Suprapubic skin (tissue), 4 donors: ENCODE measurements at regions not wholly inside any gene's neighbourhood (a gene's known extent, or its start where the extent isn't known, plus 50 kb on each side); places are given as distances from the start of the nearest gene placed in this dataset.

Source experiments
- DNase-seq, 2 donors: peaks; one replicate each; pipeline ENCODE4 v3.0.0-alpha.2; 2019; ENCODE audit warnings: low spot score in 2 of 2
- H3K27ac ChIP-seq: fragments of 200-600 bp; sonication (generic); one replicate; pipeline ENCODE4 v1.5.1; 2019
- H3K27me3 ChIP-seq: fragments of 200-600 bp; sonication (generic); one replicate; pipeline ENCODE4 v1.5.1; 2019
- H3K36me3 ChIP-seq: fragments of 200-600 bp; sonication (generic); one replicate; pipeline ENCODE4 v1.5.1; 2019
- H3K4me1 ChIP-seq: fragments of 200-600 bp; sonication (generic); one replicate; pipeline ENCODE4 v1.5.1; 2019
- H3K4me3 ChIP-seq: fragments of 200-600 bp; sonication (generic); one replicate; pipeline ENCODE4 v1.5.1; 2019; ENCODE audit warnings: mild to moderate bottlenecking
- H3K9me3 ChIP-seq: fragments of 200-600 bp; sonication (generic); one replicate; pipeline ENCODE4 v1.5.1; 2019
- CTCF ChIP-seq, 2 donors: fragments of 200-600 bp in 1 of 2; fragments of 450-650 bp in 1 of 2; sonication (generic) in 1 of 2; IDR thresholded peaks; one replicate each; pipeline ENCODE4 v1.5.1; 2016 to 2019; ENCODE audit warnings: antibody characterized with exemption in 2 of 2, mild to moderate bottlenecking in 1 of 2, moderate library complexity in 1 of 2
- EP300 ChIP-seq: sonication (generic); formaldehyde crosslinking; IDR thresholded peaks from one replicate; pipeline ENCODE4 v1.6.1; 2017; ENCODE audit warnings: antibody characterized with exemption
- POLR2A ChIP-seq, 2 donors: fragments of 450-650 bp; IDR thresholded peaks; one replicate each; pipeline ENCODE4 v1.6.1; 2017; ENCODE audit warnings: antibody characterized with exemption in 2 of 2, mild to moderate bottlenecking in 2 of 2, moderate library complexity in 2 of 2
- POLR2AphosphoS5 ChIP-seq, 3 donors: sonication (generic); formaldehyde crosslinking; IDR thresholded peaks; one replicate each; pipeline ENCODE4 v1.6.1; 2017; ENCODE audit warnings: antibody characterized with exemption in 3 of 3
- WGBS: methylation state at CpG from one replicate; pipeline ENCODE4 v1.1.5; 2018; 5-methylcytosine and 5-hydroxymethylcytosine counted together

- DNase-seq, result no peak
- Histone ChIP-seq H3K27ac (no peak overlapping the region), H3K4me1 (no peaks in the 10 kb centered on the region), H3K36me3 (no peaks in the 10 kb centered on the region), H3K27me3 (no peaks in the 10 kb centered on the region), H3K4me3 (no peak overlapping the region), H3K9me3 (peaks cover 5% of the 10 kb centered on the region)
- WGBS, result 85% methylated on average over 3 of the region's 3 CpGs
- TF ChIP-seq CTCF (IDR thresholded peaks at IDR 0.05) (no peak), EP300 (no peak), POLR2A (IDR thresholded peaks at IDR 0.05) (no peak), POLR2AphosphoS5 (IDR thresholded peaks at IDR 0.05) (no peak)
These were observed 1883.7 kb upstream of the C9orf72 start for GRCh38 chr9:29456940-29457339.

GRCh38 chr9:29475471-29475870 is 1902.2 kb upstream of the C9orf72 start:
- H3K27me3 ChIP-seq, result no peaks in the 10 kb centered on the region
- H3K36me3 ChIP-seq, result no peaks in the 10 kb centered on the region
- DNase-seq, result no peak
- H3K4me3 ChIP-seq, result no peak overlapping the region
- 32% methylated on average over 1 of the region's 1 CpG for WGBS
- TF ChIP-seq EP300 (no peak), CTCF (IDR thresholded peaks at IDR 0.05) (no peak), POLR2A (IDR thresholded peaks at IDR 0.05) (no peak), POLR2AphosphoS5 (IDR thresholded peaks at IDR 0.05) (no peak)
- no peaks in the 10 kb centered on the region for H3K4me1 ChIP-seq
- no peak overlapping the region for H3K27ac ChIP-seq
- H3K9me3 ChIP-seq, result peaks cover 6% of the 10 kb centered on the region

GRCh38 chr9:29511680-29512079 is 1938.4 kb upstream of the C9orf72 start:
- Histone ChIP-seq H3K27ac (no peak overlapping the region), H3K9me3 (no peaks in the 10 kb centered on the region), H3K27me3 (no peaks in the 10 kb centered on the region), H3K4me1 (no peaks in the 10 kb centered on the region), H3K4me3 (no peak overlapping the region), H3K36me3 (no peaks in the 10 kb centered on the region)
- TF ChIP-seq CTCF (IDR thresholded peaks at IDR 0.05) (no peak), POLR2AphosphoS5 (IDR thresholded peaks at IDR 0.05) (no peak), POLR2A (IDR thresholded peaks at IDR 0.05) (no peak), EP300 (no peak)
- 70% methylated on average over 1 of the region's 1 CpG for WGBS
- no peak for DNase-seq

GRCh38 chr9:29514336-29514735 is 1941.1 kb upstream of the C9orf72 start:
- Histone ChIP-seq H3K36me3 (no peaks in the 10 kb centered on the region), H3K9me3 (no peaks in the 10 kb centered on the region), H3K4me3 (no peak overlapping the region), H3K27me3 (no peaks in the 10 kb centered on the region), H3K4me1 (no peaks in the 10 kb centered on the region), H3K27ac (no peak overlapping the region)
- WGBS, result 57% methylated on average over 11 of the region's 11 CpGs
- peak in 1 of 2 donors; percentile 69 for DNase-seq
- TF ChIP-seq EP300, result no peak
- TF ChIP-seq CTCF (IDR thresholded peaks at IDR 0.05), result no peak
- TF ChIP-seq POLR2A (IDR thresholded peaks at IDR 0.05), result no peak
- no peak for TF ChIP-seq POLR2AphosphoS5 (IDR thresholded peaks at IDR 0.05)

- no peak overlapping the region for H3K4me3 ChIP-seq
- no peak overlapping the region for H3K27ac ChIP-seq
- no peaks in the 10 kb centered on the region for H3K36me3 ChIP-seq
- H3K4me1 ChIP-seq, result no peaks in the 10 kb centered on the region
- whole genome bisulfite sequencing, result 73% methylated on average over 8 of the region's 8 CpGs
- DNase-seq, result peak in 1 of 2 donors; percentile 63
- no peaks in the 10 kb centered on the region for H3K27me3 ChIP-seq
- TF ChIP-seq EP300 (no peak), CTCF (IDR thresholded peaks at IDR 0.05) (no peak), POLR2AphosphoS5 (IDR thresholded peaks at IDR 0.05) (no peak), POLR2A (IDR thresholded peaks at IDR 0.05) (no peak)
- no peaks in the 10 kb centered on the region for H3K9me3 ChIP-seq
These were observed 1941.6 kb upstream of the C9orf72 start for GRCh38 chr9:29514862-29515261.
